Smooth muscle cell (in vitro differentiated cells): ENCODE measurements at regions not wholly inside any gene's neighbourhood (a gene's known extent, or its start where the extent isn't known, plus 50 kb on each side); places are given as distances from the start of the nearest gene placed in this dataset.

Experiments used
- DNase-seq: peaks from one replicate; lab custom pipeline; 2025; ENCODE audit not compliant: unreplicated experiment; lab: John Stamatoyannopoulos, UW
- H2AFZ ChIP-seq: fragments of 200-600 bp; sonication (generic); 2 replicates; pipeline ENCODE4 v1.6.0; 2016; ENCODE audit warnings: antibody characterized with exemption, low read depth, mild to moderate bottlenecking
- H3F3A ChIP-seq: fragments of 200-600 bp; sonication (generic); 2 replicates; pipeline ENCODE4 v1.6.0; 2017; ENCODE audit warnings: antibody characterized with exemption, low read depth
- H3K27ac ChIP-seq: fragments of 200-600 bp; sonication (generic); 2 replicates; pipeline ENCODE4 v1.5.1; 2016; ENCODE audit warnings: low read depth, mild to moderate bottlenecking
- H3K27me3 ChIP-seq: fragments of 200-600 bp; sonication (generic); 2 replicates; pipeline ENCODE4 v1.6.1; 2016; ENCODE audit warnings: low read depth, mild to moderate bottlenecking
- H3K36me3 ChIP-seq: fragments of 200-600 bp; sonication (generic); 2 replicates; pipeline ENCODE4 v1.5.1; 2016; ENCODE audit warnings: low read depth
- H3K4me1 ChIP-seq: fragments of 200-600 bp; sonication (generic); 2 replicates; pipeline ENCODE4 v1.5.1; 2016; ENCODE audit warnings: low read depth
- H3K4me2 ChIP-seq: fragments of 200-600 bp; sonication (generic); 2 replicates; pipeline ENCODE4 v1.6.0; 2016; ENCODE audit warnings: mild to moderate bottlenecking
- H3K4me3 ChIP-seq: fragments of 200-600 bp; sonication (generic); 2 replicates; pipeline ENCODE4 v1.5.1; 2016; ENCODE audit warnings: mild to moderate bottlenecking
- H3K79me2 ChIP-seq: fragments of 200-600 bp; sonication (generic); 2 replicates; pipeline ENCODE4 v1.6.0; 2016; ENCODE audit warnings: low read depth, mild to moderate bottlenecking
- H3K9ac ChIP-seq: fragments of 200-600 bp; sonication (generic); 2 replicates; pipeline ENCODE4 v1.6.0; 2016; ENCODE audit warnings: low read depth
- H3K9me3 ChIP-seq: fragments of 200-600 bp; sonication (generic); replicated peaks from 2 replicates; pipeline ENCODE4 v1.5.1; 2016; ENCODE audit warnings: low read depth
- H4K20me1 ChIP-seq: fragments of 200-600 bp; sonication (generic); 2 replicates; pipeline ENCODE4 v1.6.0; 2016; ENCODE audit warnings: low read depth
- CTCF ChIP-seq: fragments of 200-600 bp; sonication (generic); IDR thresholded peaks from 2 replicates; pipeline ENCODE4 v1.5.1; 2017; ENCODE audit warnings: borderline replicate concordance, mild to moderate bottlenecking, antibody characterized with exemption; ENCODE audit not compliant: insufficient read depth, poor library complexity, severe bottlenecking
- WGBS: methylation state at CpG from one replicate; pipeline ENCODE4 v1.1.7; 2016; ENCODE audit warnings: low lambda C conversion rate; 5-methylcytosine and 5-hydroxymethylcytosine counted together

GRCh38 chr13:91284335-91284734, 63.2 kb upstream of the MIR17HG start:
- H3K9me3 ChIP-seq, result no peaks in the 10 kb centered on the region
- WGBS, result 96% methylated on average over 10 of the region's 10 CpGs
- no peak for DNase-seq
- H4K20me1 ChIP-seq, result no peaks in the 10 kb centered on the region
- no peaks in the 10 kb centered on the region for H3F3A ChIP-seq
- H3K79me2 ChIP-seq, result no peaks in the 10 kb centered on the region
- no peak overlapping the region for H3K4me2 ChIP-seq
- no peaks in the 10 kb centered on the region for H3K27me3 ChIP-seq
- H3K4me3 ChIP-seq, result no peak overlapping the region
- no peaks in the 10 kb centered on the region for H3K36me3 ChIP-seq
- H3K4me1 ChIP-seq, result no peaks in the 10 kb centered on the region
- TF ChIP-seq CTCF, result no peak
- H3K9ac ChIP-seq, result no peak overlapping the region
- H3K27ac ChIP-seq, result no peak overlapping the region
- no peak overlapping the region for H2AFZ ChIP-seq

- no peaks in the 10 kb centered on the region for H3K79me2 ChIP-seq
- 83% methylated on average over 1 of the region's 1 CpG for WGBS
- H4K20me1 ChIP-seq, result no peaks in the 10 kb centered on the region
- H3K27me3 ChIP-seq, result no peaks in the 10 kb centered on the region
- H3K4me2 ChIP-seq, result no peak overlapping the region
- no peaks in the 10 kb centered on the region for H3F3A ChIP-seq
- no peak for TF ChIP-seq CTCF
- H3K4me3 ChIP-seq, result no peak overlapping the region
- no peaks in the 10 kb centered on the region for H3K36me3 ChIP-seq
- H3K4me1 ChIP-seq, result no peaks in the 10 kb centered on the region
- H3K9ac ChIP-seq, result no peak overlapping the region
- DNase-seq, result no peak
- no peaks in the 10 kb centered on the region for H3K9me3 ChIP-seq
- H3K27ac ChIP-seq, result no peak overlapping the region
- no peak overlapping the region for H2AFZ ChIP-seq
Measured at GRCh38 chr13:91286317-91286716, 61.2 kb upstream of the MIR17HG start.

- H3K4me1 ChIP-seq, result no peaks in the 10 kb centered on the region
- WGBS, result 92% methylated on average over 2 of the region's 2 CpGs
- H3K27ac ChIP-seq, result no peak overlapping the region
- TF ChIP-seq CTCF, result no peak
- H3F3A ChIP-seq, result no peaks in the 10 kb centered on the region
- H3K4me3 ChIP-seq, result no peak overlapping the region
- no peaks in the 10 kb centered on the region for H3K9me3 ChIP-seq
- no peaks in the 10 kb centered on the region for H3K79me2 ChIP-seq
- peaks cover 2% of the 10 kb centered on the region for H3K27me3 ChIP-seq
- no peaks in the 10 kb centered on the region for H3K36me3 ChIP-seq
- DNase-seq, result no peak
- no peaks in the 10 kb centered on the region for H4K20me1 ChIP-seq
- H3K4me2 ChIP-seq, result no peak overlapping the region
- no peak overlapping the region for H2AFZ ChIP-seq
- H3K9ac ChIP-seq, result no peak overlapping the region
Measured at GRCh38 chr13:91291078-91291477, 56.4 kb upstream of the MIR17HG start.

GRCh38 chr13:91292630-91293221, 54.8 kb upstream of the MIR17HG start:
- TF ChIP-seq CTCF, result no peak

More at GRCh38 chr13:91292630-91293221, 54.8 kb upstream of the MIR17HG start:
- Histone ChIP-seq H3K27ac (no peak overlapping the region), H3K4me2 (no peak overlapping the region), H3F3A (no peaks in the 10 kb centered on the region), H3K27me3 (peaks cover 11% of the 10 kb centered on the region), H3K36me3 (no peaks in the 10 kb centered on the region), H3K4me3 (no peak overlapping the region), H2AFZ (no peak overlapping the region), H4K20me1 (no peaks in the 10 kb centered on the region), H3K79me2 (no peaks in the 10 kb centered on the region), H3K9me3 (no peaks in the 10 kb centered on the region), H3K4me1 (no peaks in the 10 kb centered on the region), H3K9ac (no peak overlapping the region)
- DNase-seq, result no peak
- 73% methylated on average over 7 of the region's 7 CpGs for whole genome bisulfite sequencing
